ENCODE measurements at regions not wholly inside any gene's neighbourhood (a gene's known extent, or its start where the extent isn't known, plus 50 kb on each side); places are given as distances from the start of the nearest gene placed in this dataset.

DNA sequence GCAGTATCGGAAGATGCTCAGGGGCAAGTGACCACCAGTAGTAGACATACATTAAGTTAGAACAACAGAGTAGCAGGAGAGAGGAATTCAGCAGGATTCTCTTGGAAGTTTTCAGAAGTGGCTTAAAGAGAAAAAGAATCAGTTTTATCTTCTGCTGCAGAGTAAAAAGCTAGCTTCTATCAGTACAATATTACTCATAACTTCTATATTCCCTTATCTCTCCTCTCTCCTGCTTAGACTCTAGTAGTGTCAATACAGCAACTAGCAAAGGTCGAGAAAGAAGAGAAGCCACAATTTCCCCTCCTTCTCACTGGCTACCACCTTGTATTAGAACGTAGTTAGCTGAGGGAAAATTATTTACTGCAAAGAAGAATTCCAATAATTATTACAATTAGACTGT is 539.7 kb downstream of the DIPK2A start:
- TF ChIP-seq, protein P1, sequence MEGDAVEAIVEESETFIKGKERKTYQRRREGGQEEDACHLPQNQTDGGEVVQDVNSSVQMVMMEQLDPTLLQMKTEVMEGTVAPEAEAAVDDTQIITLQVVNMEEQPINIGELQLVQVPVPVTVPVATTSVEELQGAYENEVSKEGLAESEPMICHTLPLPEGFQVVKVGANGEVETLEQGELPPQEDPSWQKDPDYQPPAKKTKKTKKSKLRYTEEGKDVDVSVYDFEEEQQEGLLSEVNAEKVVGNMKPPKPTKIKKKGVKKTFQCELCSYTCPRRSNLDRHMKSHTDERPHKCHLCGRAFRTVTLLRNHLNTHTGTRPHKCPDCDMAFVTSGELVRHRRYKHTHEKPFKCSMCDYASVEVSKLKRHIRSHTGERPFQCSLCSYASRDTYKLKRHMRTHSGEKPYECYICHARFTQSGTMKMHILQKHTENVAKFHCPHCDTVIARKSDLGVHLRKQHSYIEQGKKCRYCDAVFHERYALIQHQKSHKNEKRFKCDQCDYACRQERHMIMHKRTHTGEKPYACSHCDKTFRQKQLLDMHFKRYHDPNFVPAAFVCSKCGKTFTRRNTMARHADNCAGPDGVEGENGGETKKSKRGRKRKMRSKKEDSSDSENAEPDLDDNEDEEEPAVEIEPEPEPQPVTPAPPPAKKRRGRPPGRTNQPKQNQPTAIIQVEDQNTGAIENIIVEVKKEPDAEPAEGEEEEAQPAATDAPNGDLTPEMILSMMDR (IDR thresholded peaks at IDR 0.05) = no peak
- no peak for TF ChIP-seq POLR2A (IDR thresholded peaks at IDR 0.05)
- no peak for TF ChIP-seq POLR2AphosphoS5 (IDR thresholded peaks at IDR 0.05)
- no peak for TF ChIP-seq EP300 (IDR thresholded peaks at IDR 0.05)

All from sigmoid colon (tissue), 4 donors.